ENCODE measurements at regions not wholly inside any gene's neighbourhood (a gene's known extent, or its start where the extent isn't known, plus 50 kb on each side); places are given as distances from the start of the nearest gene placed in this dataset.
A peak's percentile ranks its signal among the peaks of the same experiment; 100 is the strongest.
"Not testable (repeated sequence)": the region's sequence is repeated elsewhere in the genome, so short reads cannot be mapped to it uniquely, and the experiment has no call there.

- no peak for DNase-seq
Measured at GRCh38 chr10:32217216-32217615, 129.7 kb downstream of the EPC1 start.

- DNase-seq, result not testable (repeated sequence)
Measured at GRCh38 chr10:32213838-32214237, 133.1 kb downstream of the EPC1 start.

GRCh38 chr10:32211046-32211363 lies 136.0 kb downstream of the EPC1 start:
- DNase-seq, result no peak

- no peak for DNase-seq
Measured at GRCh38 chr10:32210306-32211045, 136.5 kb downstream of the EPC1 start.

- DNase-seq, result not testable (repeated sequence)
Measured at GRCh38 chr10:32208005-32208404, 139.0 kb downstream of the EPC1 start.

GRCh38 chr10:32207544-32207943 lies 139.4 kb downstream of the EPC1 start:
- peak; percentile 0 for DNase-seq

- DNase-seq, result no peak
Measured at GRCh38 chr10:32205670-32206069, 141.3 kb downstream of the EPC1 start.

GRCh38 chr10:32204606-32205005 lies 142.4 kb downstream of the EPC1 start:
- DNase-seq, result no peak

- no peak for DNase-seq
Measured at GRCh38 chr10:32199714-32200394, 143.6 kb upstream of the KIF5B start.

GRCh38 chr10:32197423-32197822 lies 141.2 kb upstream of the KIF5B start:
- no peak for DNase-seq

GRCh38 chr10:32190890-32191491 lies 134.8 kb upstream of the KIF5B start:
- no peak for DNase-seq

GRCh38 chr10:32189400-32190084 lies 133.3 kb upstream of the KIF5B start:
- no peak for DNase-seq

- not testable (repeated sequence) for DNase-seq
Measured at GRCh38 chr10:32188601-32189000, 132.4 kb upstream of the KIF5B start.

GRCh38 chr10:32187686-32188085 lies 131.5 kb upstream of the KIF5B start:
- no peak for DNase-seq

- DNase-seq, result not testable (repeated sequence)
Measured at GRCh38 chr10:32183652-32184051, 127.4 kb upstream of the KIF5B start.

- DNase-seq, result no peak
Measured at GRCh38 chr10:32182476-32182875, 126.3 kb upstream of the KIF5B start.

- no peak for DNase-seq
Measured at GRCh38 chr10:32180390-32181280, 124.4 kb upstream of the KIF5B start.

- no peak for DNase-seq
Measured at GRCh38 chr10:32179836-32180235, 123.6 kb upstream of the KIF5B start.

GRCh38 chr10:32177594-32177993 lies 121.4 kb upstream of the KIF5B start:
- not testable (repeated sequence) for DNase-seq

- DNase-seq, result no peak
Measured at GRCh38 chr10:32175629-32176028, 119.4 kb upstream of the KIF5B start.

GRCh38 chr10:32174349-32174893 lies 118.2 kb upstream of the KIF5B start:
- DNase-seq, result no peak

GRCh38 chr10:32171204-32171603 lies 115.0 kb upstream of the KIF5B start:
- DNase-seq, result peak; percentile 28
